Muscle of arm (tissue), 1 donor: ENCODE measurements at regions not wholly inside any gene's neighbourhood (a gene's known extent, or its start where the extent isn't known, plus 50 kb on each side); places are given as distances from the start of the nearest gene placed in this dataset.
"Not testable (repeated sequence)": the region's sequence is repeated elsewhere in the genome, so short reads cannot be mapped to it uniquely, and the experiment has no call there.

Experiments
- DNase-seq: peaks from one replicate; pipeline ENCODE4 v3.0.0-alpha.2; 2013

GRCh38 chrX:25640276-25640675, 497.9 kb upstream of the MAGEB18 start:
- no peak for DNase-seq

DNA sequence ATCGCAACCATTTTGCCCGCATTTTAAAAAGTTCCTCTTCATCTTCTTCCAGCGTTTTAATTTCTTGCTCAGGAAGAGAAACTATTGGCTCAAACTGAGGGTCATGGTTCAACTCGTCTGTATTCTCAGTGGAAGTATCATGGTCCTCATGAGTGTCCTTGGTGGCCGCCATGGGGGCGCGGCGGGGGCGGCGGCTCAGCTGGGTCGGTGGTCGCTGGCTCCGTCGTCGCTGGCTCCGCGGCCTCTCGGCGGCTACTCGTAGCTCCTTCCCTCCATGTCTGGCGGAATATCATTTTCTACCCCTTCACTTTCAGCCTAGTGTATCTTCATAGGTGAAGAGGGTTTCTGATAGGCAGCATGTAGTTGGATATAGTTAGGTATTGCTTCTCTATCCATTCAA, 492.0 kb upstream of the MAGEB18 start:
- DNase-seq = no peak

DNA sequence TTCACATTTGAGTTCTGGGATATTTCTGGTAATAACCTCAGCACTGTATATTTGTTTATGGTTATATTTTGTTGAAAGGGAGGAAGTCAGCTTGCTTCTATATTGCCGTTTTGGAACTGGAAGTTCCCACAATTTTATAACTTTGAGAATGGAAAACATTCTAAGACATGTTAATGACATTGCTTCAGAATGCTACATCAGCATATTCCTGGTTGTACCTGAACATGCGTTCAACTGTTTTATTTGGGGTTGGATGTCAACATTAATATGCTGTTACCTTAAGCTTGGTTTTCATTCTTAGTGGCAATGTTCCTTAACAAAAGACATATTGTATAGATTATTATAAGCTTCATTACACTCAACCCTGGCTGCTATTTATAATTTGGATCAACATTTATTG, 489.4 kb upstream of the MAGEB18 start:
- no peak for DNase-seq

DNA sequence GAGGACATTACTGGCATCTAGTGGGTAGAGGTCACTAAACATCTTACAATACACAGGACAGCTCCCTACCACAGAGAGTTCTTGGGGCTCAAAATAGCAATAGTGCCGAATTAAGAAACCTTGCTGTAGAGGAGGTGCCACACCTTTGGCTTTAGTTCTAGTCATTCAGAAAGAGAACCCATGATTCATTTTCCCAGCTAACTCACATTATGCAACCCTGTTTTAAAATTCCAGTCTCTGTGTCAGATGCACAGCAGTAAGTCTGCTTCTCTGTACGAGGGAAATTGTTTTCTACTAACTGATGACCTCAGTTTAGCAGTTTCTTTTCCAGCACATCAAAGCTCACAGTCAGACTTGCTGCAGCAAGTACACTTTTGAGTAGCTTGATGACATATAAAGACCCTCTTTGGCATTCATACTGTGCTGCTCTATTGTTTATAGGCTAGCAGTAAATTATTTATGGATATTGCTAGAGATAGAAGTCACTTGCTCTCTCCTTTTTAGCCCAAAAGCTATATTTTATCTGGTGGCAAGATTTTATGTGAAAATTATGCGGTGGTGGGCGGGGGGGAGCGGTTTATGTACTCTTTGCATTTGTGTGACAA, 487.8 kb upstream of the MAGEB18 start:
- DNase-seq = no peak

GRCh38 chrX:25659317-25659716, 478.8 kb upstream of the MAGEB18 start:
- DNase-seq = no peak

DNA sequence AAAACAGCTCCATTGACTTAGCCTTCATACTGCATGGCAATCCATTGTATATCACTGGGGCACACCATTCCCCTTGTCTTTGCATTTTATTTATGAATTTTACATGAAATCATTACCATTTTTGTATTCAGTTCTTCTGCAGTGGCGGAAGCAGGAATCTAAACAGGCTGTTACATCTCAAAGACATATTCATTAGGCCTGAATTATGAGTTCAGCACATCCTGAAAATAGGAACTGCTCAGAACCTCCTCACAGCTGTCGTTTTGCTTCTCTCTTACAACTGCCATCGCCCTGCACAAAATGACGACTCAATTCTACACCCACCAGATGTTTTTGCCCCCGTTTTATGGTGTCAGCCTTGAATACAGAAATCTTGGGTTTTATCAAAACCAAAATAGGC, 474.4 kb upstream of the MAGEB18 start:
- DNase-seq = no peak

DNA sequence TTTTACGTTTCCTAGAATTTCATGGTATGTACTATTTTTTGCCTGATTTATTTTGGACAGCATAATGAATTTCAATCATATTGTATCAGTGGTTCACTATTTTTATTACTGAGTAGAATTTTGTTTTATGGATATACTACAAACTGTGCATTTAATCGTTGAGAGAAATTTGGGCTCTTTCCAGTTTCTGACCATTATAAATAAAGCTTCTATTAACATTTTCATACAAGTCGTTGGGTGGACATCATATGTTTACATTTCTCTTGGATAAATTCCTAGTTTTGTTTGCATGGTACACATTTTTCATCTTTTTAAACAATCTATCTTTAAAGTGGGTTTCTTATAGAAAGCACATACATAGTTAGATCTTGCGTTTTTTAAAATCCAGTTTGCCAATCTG, 472.7 kb upstream of the MAGEB18 start:
- DNase-seq = no peak

GRCh38 chrX:25667681-25668080, 470.5 kb upstream of the MAGEB18 start:
- no peak for DNase-seq

GRCh38 chrX:25674776-25675175, 463.4 kb upstream of the MAGEB18 start:
- no peak for DNase-seq

- DNase-seq = no peak
Observed at GRCh38 chrX:25701876-25702275, 436.3 kb upstream of the MAGEB18 start.

DNA sequence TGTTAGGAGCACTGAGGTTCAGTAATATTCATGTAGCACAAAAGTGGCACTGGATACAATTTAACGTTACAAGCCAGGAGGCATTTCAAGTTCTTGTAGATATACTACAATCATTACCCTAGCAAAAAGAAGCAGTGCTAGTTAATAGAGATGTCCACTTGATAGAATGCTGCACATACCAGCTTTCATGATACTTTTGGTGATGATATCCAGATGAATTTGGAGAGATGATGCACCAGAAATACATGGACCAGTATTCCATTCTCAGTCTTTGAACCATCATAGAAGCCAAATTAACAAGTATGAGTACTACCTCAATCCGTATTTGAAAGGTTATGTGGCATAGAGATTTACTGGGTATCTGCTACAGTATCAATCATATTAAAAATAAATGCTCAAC, 421.0 kb upstream of the MAGEB18 start:
- no peak for DNase-seq

DNA sequence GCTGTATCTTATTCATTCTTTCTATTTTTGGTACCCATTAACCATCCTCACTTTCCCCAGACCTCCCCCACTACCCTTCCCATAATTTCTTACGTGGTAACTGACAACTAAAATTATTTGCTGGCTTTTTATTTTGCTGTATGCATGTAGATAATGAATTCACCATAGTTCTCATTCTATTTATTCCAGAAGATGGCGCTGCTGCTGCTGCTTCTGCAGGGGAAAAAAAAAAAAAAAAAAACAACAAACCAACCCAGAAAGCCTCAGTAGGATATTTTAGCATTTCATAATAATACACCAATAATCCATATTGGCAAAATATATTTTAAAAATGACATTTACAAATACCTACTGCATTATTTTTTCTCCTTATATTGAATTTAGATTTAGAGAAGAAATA, 416.6 kb upstream of the MAGEB18 start:
- peak; percentile 2 for DNase-seq

GRCh38 chrX:25726539-25726938, 411.6 kb upstream of the MAGEB18 start:
- no peak for DNase-seq

- no peak for DNase-seq
Observed at GRCh38 chrX:25733148-25733547, 405.0 kb upstream of the MAGEB18 start.

GRCh38 chrX:25737540-25737939, 400.6 kb upstream of the MAGEB18 start:
- DNase-seq = no peak

- no peak for DNase-seq
Observed at GRCh38 chrX:25742334-25742733, 395.8 kb upstream of the MAGEB18 start.

DNA sequence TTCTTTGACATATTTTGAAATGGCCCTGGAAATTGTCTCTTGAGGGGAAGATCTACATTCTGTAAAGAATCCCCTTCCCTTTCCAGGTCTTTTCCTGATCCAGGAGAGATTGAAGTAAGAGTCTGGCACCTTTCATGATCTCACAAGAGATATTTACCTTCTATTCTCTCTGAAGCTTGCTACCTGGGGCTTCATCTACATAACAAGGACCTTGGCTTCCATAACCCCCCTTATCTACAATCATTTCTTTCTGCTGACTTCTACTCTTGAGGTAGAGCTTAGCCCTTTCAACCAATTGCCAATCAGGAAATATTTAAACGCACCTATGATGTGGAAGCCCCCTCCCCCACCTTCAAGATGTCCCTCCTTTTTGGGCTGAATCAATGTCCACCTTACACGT, 383.7 kb upstream of the MAGEB18 start:
- DNase-seq = no peak

DNA sequence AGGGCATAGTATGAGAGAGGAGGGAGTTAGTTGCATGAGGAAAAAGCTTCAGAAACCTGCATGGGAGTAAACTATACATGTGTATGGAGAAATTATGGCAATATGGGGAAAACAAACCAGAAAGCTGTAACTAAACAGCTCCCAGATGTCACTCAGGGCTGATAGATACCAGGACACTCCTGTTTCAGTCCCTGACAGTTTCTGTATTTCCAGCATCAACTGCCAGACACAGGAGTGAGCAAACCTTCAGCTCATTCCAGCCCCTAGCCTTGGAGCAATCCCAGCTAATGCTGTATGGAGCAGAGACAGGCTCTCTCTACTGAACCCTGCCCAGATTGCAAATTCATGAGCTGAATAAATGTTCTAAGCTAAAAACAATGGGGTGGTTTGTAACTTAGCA, 382.9 kb upstream of the MAGEB18 start:
- no peak for DNase-seq

DNA sequence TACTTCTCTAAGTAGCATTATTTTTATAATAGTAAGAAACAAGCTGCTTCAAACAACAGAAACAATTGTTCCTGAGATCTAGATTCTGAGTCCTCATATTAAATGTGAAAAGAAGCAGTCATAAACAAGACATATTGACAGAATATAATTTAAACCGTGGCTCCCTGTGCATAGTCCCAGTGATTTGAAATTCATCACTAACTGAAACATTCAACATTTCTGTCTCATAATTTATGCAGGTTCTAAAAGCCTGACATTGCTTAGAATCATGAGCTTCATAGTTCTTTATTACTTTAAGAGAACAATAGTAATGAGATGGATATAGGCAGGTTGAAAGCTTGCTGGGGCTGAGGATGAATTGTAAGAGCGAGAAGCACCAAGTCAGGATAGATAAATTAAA, 375.5 kb upstream of the MAGEB18 start:
- DNase-seq = no peak

DNA sequence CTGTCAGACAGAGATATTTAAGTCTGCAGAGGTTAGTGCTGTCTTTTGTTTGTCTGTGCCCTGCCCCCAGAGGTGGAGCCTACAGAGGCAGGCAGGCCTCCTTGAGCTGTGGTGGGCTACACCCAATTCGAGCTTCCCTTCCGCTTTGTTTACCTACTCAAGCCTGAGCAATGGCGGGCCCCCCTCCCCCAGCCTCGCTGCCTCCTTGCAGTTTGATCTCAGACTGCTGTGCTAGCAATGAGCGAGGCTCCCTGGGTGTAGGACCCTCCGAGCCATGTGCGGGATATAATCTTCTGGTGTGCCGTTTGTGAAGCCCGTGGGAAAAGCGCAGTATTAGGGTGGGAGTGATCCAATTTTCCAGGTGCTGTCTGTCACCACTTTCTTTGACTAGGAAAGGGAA, 366.3 kb upstream of the MAGEB18 start:
- DNase-seq = not testable (repeated sequence)

DNA sequence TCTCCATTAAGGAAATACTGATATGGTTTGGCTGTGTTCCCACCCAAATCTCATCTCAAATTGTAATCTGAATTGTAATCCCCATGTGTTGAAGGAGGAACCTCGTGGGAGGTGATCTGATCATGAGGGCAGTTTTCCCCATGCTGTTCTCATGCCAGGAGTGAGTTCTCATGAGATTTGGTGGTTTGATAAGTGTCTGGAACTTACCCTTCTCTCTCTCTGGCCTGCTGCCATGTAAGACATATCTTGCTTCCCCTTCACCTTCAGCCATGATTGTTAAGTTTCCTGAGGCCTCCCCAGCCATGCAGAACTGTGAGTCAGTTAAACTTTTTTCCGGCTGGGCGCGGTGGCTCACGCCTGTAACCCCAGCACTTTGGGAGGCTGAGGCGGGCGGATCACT, 340.3 kb upstream of the MAGEB18 start:
- not testable (repeated sequence) for DNase-seq

DNA sequence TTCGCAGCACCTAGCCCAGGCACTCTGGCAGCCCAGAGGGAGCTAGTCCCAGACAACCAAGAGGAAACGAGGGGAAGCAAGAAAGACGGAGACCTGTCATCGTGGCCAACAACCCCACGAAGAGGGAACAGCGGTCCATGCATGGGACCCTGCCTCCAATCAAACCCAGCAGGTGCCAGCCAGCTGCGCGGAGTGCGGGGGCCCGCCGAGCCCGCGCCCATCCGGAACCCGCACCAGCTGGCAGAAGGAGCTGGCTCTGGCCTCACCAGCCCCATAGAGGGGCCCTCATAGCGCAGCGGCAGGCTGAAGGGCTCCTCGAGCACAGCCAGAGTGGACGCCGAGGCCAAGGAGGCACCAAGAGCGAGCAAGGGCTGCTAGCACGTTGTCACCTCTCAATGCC, 332.4 kb upstream of the MAGEB18 start:
- DNase-seq = no peak

DNA sequence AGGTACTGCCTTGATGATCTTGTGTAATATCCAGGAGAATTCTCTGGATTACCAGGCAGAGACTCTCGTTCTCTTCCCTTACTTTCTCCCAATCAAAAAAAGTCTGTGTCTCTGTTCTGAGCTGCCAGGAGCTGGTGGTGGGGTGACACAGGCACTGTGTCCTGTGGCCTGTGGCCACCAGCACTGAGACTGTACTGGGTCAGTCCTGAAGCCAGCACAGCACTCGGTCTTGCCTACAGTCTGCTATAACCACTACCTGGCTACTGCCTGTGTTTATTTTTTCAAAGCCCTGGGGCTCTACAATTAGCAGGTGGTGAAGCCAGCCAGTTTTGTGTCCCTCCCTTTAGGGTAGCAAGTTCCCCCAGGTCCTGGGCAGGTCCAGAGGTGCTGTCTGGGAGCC, 331.1 kb upstream of the MAGEB18 start:
- DNase-seq = no peak

DNA sequence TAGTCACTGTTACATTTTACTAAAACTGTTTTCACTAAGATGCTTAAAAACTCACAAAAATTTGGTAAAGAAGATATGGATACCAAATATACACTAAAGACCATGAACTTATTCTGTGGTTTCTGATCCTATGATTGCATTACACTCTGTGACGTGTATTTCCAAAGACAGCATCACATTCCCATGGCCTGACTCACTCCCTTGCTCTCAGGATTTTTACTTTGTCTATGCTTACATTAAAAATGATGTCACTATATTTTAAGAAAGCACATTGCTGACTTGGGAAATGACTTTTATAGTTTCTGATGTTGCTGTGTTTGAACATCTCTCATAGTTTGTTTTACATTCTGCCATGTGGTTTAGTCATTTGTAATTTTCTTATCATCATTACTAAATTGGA, 327.9 kb upstream of the MAGEB18 start:
- DNase-seq = no peak

DNA sequence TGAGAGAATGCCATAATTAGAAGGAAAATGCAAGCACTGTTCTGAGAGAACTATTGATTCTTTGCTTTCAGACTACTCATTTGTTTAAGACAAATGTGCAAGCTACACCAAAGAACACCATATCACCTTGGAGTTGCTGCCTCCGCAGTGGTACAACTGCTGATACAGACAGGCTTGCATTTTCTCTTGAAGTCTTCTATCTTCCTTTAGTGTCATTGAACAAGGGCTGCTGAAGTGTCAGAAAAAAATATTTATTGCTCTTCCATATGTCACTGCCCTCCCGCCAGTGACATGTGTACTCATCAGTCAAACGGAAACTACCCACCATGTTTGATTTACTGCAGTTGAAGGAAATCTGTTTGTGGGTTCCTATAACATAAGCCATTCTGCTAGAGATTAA, 318.3 kb upstream of the MAGEB18 start:
- DNase-seq = no peak
